CD4-positive, alpha-beta T cell treated with Interleukin-1 beta for 1 hour (primary cell): ENCODE measurements at regions not wholly inside any gene's neighbourhood (a gene's known extent, or its start where the extent isn't known, plus 50 kb on each side); places are given as distances from the start of the nearest gene placed in this dataset.
"Not testable (repeated sequence)": the region's sequence is repeated elsewhere in the genome, so short reads cannot be mapped to it uniquely, and the experiment has no call there.

ENCODE experiments used
- DNase-seq, 2 donors: peaks; one replicate each; pipeline ENCODE4 v3.0.0-alpha.2; 2020 to 2022

DNA sequence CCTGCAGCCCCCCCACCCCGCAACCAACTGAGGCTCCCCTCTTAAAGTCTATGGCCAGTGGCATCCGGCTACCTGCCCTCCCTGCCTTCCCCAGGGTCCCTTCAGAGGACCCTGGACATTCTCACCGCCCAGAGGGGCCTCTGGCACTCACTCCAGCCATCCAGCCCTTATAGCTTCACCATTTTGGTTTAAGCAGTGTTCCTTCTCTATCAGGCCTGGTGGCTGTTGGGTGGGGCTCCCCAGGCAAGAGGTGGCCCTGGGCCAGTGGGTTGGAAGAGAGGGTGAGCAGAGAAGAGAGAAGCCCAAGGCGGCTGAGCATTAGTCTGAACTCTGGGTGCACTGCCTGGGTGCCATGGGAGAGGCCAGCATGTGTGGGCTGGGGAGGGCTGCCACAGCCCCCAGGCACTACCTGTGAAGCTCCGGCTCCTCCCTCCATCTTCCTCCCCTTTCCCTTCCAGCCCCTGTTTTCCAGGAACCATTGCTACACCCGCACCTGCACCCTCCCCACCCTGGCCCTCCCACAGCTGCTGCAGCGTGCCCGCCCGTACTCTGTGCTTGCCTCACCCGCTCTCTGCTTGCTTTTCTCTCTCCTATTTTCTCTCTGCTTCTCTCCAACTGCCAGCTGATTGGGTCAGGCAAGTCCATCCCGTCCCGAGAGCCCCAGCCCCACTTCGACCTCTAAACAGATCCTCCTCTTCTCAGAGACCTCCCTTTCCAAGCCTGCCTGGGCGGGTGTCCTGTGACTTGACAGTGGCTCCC lies 168.2 kb downstream of the TBC1D2B start:
- no peak for DNase-seq

DNA sequence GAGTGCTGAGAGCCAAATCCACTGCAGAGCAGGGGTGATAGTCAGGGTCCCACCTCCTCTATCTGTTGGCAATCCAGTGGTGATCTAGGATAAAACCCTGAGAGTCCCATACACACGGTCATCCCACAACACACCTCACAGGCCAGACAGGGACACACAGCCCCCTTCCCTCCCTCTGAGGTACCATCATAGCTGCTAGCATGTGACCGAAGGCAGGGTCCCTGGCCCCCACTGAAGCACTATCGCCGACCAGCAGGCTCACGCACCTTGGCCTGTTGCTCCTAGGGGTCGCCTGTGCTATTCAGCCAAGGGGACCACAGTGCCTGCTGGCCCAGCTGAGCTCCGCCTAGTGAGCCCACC lies 168.8 kb downstream of the TBC1D2B start:
- not testable (repeated sequence) for DNase-seq

DNA sequence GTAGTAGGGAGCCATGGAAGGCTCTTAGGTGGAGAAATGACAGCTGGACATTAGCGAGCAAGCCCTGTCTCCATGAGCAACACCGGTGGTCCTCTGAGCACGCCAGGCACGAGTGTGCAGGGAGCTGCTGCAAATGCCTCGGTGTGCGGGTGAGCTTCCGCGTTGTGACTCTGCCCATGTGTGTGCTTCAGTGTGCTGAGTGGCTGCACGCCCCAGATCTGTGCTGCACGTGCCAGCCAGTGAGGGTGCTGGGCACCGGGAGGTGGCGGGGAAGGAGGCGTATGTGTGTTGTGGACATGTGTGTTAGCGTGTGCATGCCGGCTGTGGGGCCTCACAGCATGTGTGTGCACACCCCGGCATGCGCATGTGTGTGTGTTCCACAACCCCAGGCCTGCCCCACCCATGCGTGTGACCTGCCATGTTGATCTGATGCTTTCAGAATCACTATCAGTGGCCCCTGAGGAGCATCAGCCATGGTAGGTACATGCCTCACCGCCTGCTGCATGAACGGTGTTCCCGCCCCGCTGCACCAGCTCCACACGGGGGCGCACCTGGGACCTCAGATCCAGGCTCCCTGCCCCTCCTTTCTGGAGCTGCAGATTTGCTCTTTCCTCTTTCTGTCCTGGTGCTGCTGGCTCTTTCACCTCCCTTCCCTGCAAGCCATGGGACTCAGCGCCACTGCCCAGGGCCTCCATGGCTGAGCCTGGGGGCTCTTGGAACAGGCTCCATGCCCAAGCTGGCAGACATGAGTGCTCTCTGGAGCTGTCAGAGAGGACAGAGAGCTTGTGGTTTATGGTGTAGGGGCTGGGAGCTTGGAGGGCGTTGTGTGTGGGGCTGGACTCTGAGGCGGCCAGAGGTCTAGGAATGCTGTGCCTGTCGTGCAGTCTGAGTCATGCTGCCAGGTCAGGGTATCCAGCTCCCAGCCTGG lies 169.4 kb downstream of the TBC1D2B start:
- peak in 1 of 2 donors; percentile 23 for DNase-seq

DNA sequence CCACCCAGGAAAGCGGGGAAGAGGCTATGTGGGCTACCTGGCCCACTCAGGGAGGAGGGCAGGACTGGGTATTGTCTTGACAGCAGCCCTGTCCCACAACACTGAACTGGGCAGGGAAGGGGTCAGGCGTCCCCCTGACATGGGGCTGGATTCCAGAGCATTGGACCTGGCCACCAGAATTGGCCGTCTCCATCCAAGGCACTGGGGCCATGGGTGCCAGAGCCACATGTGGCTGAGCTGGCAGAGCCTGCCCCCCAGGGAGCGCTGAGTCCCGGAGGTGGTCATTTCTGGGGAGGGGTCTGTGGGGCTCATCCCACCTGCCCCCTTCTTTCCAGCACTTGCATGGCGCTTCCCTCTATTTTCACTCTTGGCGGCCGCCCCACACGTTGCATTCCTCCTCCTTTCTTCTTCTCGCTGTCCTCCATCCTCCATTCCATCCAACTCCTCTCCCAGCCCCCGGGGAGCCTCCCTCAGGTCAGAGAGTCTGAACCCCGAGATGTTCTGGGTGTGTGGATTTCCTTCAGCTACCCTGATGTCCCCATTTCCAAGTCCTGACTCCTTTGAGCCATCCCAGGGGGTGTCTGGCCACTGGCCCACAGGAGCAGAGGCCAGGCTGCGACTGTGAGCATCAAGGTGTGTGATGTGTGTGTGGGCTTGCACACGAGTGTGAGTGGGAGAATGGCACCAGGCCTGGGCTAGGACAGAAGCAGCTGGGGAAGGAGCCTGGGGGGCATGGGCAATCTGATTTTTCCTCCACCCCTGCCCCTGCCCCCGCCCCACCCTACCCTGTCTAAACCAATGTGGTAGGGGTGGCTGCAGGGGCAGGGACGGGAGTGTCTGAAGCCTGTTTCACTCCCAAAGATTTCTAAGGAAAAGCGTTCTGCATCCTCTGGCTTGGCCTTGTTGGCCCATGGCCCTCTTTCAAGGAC lies 171.2 kb downstream of the TBC1D2B start:
- not testable (repeated sequence) for DNase-seq

GRCh38 chr15:77905301-77905920 lies 172.1 kb downstream of the TBC1D2B start:
- DNase-seq, result no peak

DNA sequence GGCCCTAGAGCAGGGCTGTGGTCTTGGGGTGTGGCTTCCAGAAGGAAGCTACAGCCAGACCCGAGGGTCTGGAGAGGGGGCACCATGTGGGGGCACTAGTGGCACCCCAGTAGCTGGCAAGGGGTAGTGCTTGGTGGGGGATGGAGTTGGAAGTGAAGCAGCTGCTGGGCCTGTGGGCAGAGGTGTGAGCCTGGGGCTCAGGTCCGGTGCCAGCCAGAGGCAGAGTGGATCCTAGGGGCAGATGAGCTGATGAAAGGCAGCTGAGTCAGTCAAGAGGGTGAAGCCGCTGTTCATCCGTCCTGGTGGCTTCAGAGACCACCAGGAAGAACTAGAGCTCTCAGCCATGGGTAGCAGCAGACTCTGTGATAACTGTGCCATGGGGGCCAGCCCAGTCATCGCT lies 172.6 kb downstream of the TBC1D2B start:
- DNase-seq, result no peak

- DNase-seq, result no peak
Measured at GRCh38 chr15:77904436-77904821, 173.1 kb downstream of the TBC1D2B start.

DNA sequence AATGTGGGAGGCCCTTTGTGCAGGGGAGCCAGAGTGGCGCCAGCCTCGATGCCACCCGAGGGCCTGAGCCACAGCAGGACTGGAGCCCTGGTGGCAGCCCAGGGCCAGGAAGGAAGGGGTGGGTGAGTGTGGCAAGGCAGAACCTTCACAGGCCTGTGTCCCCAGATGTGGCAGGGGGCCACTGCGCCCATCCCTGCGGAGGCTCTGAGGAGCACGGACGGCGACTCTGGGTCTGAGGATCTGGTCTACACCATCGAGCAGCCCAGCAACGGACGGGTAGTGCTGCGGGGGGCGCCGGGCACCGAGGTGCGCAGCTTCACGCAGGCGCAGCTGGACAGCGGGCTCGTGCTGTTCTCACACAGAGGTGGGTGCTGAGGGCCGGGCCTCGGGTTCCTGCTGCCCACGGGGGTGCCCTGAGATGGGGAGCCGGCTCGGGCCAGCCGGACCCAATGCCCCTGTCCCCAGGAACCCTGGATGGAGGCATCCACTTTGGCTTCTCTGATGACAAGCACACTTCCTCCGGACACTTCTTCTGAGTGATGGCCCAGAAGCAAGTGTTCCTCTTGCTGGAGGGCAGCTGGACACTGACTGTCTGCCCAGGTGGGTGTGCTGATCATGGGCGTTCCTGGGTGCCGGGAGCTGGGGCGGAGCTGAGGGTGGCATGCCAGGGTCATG lies 173.6 kb downstream of the TBC1D2B start:
- DNase-seq, result not testable (repeated sequence)

DNA sequence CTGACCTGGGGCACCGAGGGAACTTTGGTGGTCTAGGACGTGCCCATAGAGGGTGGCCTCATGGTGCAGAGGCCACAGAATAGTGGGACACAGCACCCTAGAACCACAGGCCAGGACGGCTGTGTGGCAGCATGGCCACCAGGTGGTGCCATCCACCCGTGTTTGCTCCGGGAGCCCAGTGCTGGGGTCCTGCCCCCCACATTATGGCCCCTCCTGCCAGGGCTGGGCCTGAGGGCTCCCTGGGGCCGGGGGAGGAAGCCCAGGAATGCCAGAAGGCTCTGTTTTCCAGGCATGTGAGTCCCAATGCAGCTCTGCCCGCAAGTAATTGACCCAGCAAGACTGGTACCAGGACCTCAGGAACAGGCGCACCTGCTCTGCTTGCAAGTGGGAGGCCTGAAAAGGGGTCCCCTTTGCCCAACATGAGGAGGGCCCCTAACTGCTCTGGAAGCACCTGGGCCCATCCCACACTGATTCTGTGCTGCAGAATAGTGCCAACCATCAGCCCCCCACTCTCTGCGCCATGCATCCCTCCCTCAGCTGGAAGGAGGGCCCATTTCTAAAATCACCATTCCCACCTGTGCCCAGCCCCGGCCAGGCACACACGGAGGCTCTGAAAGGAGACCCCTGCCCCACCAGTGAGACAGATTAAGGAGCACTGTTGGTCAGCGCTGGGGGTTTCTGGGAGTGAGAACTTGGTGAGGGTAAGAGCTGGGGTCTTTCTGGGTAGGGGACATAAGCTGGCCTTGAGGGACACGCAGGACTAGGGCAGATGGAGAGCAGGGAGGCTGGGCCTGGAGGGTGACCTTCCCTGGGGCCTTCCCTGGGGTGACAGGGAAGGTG lies 174.4 kb downstream of the TBC1D2B start:
- not testable (repeated sequence) for DNase-seq

- DNase-seq, result no peak
Measured at GRCh38 chr15:77901921-77902750, 175.4 kb downstream of the TBC1D2B start.

- no peak for DNase-seq
Measured at GRCh38 chr15:77901251-77901881, 176.1 kb downstream of the TBC1D2B start.

DNA sequence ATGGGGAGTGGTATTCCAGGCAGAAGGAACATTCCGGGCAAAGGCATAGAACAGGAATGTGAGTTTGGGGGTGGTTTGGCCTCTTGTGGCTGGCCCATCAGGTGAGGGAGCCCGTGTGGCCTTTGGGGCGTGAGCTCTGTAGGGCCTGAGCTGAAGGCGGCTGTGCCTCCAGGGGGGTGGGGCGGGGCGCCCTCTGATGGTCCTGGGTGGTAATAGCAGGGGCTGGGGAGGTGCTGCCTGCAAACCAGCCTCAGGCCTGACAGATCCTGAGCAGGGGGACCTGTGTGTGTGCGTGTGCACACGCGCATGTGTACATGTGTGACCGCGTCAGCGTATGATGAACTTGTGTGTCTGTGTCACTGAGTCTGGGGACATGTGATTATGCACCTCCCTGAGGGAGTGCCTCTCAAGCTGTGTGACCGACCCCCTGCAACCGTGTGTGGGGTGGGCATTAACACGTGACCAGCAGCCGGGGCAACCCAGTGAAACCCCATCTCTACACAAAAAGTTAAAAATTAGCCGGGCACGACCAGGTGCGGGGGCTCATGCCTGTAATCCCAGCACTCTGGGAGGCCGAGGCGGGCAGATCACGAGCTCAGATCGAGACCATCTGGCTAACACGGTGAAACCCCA lies 177.1 kb downstream of the TBC1D2B start:
- DNase-seq, result peak in 1 of 2 donors; percentile 8

- DNase-seq, result not testable (repeated sequence)
Measured at GRCh38 chr15:77899776-77900175, 177.7 kb downstream of the TBC1D2B start.

GRCh38 chr15:77898811-77899730 lies 178.4 kb downstream of the TBC1D2B start:
- no peak for DNase-seq

DNA sequence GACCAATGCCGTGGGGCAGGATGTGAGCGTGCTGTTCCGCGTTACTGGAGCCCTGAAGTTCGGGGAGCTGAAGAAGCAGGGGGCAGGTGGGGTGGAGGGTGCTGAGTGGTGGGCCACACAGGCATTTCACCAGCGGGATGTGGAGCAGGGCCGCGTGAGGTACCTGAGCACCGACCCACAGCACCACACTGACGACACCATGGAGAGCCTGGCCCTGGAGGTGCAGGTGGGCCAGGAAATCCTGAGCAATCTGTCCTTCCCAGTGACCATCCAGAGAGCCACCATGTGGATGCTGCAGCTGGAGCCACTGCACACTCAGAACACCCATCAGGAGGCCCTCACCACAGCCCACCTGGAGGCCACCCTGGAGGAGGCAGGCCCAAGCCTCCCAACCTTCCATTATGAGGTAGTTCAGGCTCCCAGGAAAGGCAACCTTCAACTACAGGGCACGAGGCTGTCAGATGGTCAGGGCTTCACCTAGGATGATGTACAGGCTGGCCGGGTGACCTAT lies 179.6 kb downstream of the TBC1D2B start:
- DNase-seq, result no peak

DNA sequence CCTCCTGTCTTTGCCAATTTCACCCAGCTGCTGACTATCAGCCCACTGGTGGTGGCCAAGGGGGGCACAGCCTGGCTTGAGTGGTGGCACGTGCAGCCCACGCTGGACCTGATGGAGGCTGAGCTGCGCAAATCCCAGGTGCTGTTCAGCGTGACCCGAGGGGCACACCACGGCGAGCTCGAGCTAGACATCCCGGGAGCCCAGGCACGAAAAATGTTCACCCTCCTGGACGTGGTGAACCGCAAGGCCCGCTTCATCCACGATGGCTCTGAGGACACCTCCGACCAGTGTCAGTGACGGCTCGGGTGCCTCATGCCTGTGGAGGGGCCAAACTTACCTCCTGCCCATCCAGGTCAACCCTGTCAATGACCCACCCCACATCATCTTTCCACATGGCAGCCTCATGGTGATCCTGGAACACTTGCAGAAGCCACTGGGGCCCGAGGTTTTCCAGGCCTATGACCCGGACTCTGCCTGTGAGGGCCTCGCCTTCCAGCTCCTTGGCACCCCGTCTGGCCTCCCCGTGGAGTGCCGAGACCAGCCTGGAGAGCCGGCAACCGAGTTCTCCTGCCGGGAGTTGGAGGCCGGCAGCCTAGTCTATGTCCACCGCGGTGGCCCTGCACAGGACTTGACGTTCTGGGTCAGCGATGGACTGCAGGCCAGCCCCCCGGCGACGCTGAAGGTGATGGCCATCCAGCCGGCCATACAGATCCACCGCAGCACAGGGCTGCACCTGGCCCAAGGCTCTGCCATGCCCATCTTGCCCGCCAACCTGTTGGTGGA lies 180.2 kb downstream of the TBC1D2B start:
- DNase-seq, result not testable (repeated sequence)
